CD14-positive monocyte (primary cell): ENCODE measurements at regions not wholly inside any gene's neighbourhood (a gene's known extent, or its start where the extent isn't known, plus 50 kb on each side); places are given as distances from the start of the nearest gene placed in this dataset.

ENCODE experiments used
- DNase-seq, 3 donors: peaks; one replicate each; pipeline ENCODE4 v3.0.0-alpha.2; 2011 to 2022
- H2AFZ ChIP-seq: 2 replicates; pipeline ENCODE4 v1.6.0; 2012; ENCODE audit warnings: mild to moderate bottlenecking, low read depth, low read length, inconsistent platforms; ENCODE audit not compliant: insufficient read depth, poor library complexity, severe bottlenecking
- H3K27ac ChIP-seq, 2 donors: 1 replicate in 1 of 2; 2 replicates in 1 of 2; pipeline ENCODE4 v1.5.1; 2012 to 2013; ENCODE audit warnings: low read length in 2 of 2, control low read depth in 1 of 2, inconsistent platforms in 1 of 2, low read depth in 1 of 2, mild to moderate bottlenecking in 1 of 2
- H3K27me3 ChIP-seq, 2 donors: one replicate each; pipeline versions ENCODE4 v1.6.0 to v1.6.1; 2011 to 2013; ENCODE audit warnings: low read length in 2 of 2; ENCODE audit not compliant: control insufficient read depth in 2 of 2, insufficient read depth in 2 of 2
- H3K36me3 ChIP-seq, 2 donors: replicated peaks in 1 of 2; 1 replicate in 1 of 2; 2 replicates in 1 of 2; pipeline versions ENCODE4 v1.5.1 to v1.6.1; 2012 to 2013; ENCODE audit warnings: low read length in 2 of 2, control low read depth in 1 of 2, inconsistent platforms in 1 of 2, mild to moderate bottlenecking in 1 of 2; ENCODE audit not compliant: insufficient read depth in 2 of 2, control insufficient read depth in 1 of 2
- H3K4me1 ChIP-seq, 2 donors: 1 replicate in 1 of 2; 2 replicates in 1 of 2; pipeline versions ENCODE4 v1.5.1 to v1.6.1; 2012 to 2013; ENCODE audit warnings: low read length in 2 of 2, control low read depth in 1 of 2, inconsistent platforms in 1 of 2, mild to moderate bottlenecking in 1 of 2, moderate library complexity in 1 of 2; ENCODE audit not compliant: insufficient read depth in 2 of 2, control insufficient read depth in 1 of 2
- H3K4me2 ChIP-seq: replicated peaks from 2 replicates; pipeline ENCODE3; 2012; ENCODE audit warnings: low read length, moderate library complexity, mild to moderate bottlenecking; ENCODE audit not compliant: poor library complexity, severe bottlenecking; ENCODE audit errors: extremely low read depth
- H3K4me3 ChIP-seq, 3 experiments: fragments of 200-600 bp in 1 of 3; sonication (generic) in 1 of 3; replicated peaks in 1 of 3; 1 replicate in 2 of 3; 2 replicates in 1 of 3; pipeline ENCODE4 v1.5.1; 2011 to 2013; ENCODE audit warnings: low read length in 3 of 3, mild to moderate bottlenecking in 3 of 3, control low read depth in 2 of 3, low read depth in 2 of 3, inconsistent platforms in 1 of 3, moderate library complexity in 1 of 3
- H3K79me2 ChIP-seq: 2 replicates; pipeline ENCODE4 v1.6.0; 2012; ENCODE audit warnings: mild to moderate bottlenecking, control low read depth, inconsistent platforms, low read length, moderate library complexity; ENCODE audit not compliant: insufficient read depth
- H3K9ac ChIP-seq: 2 replicates; pipeline ENCODE4 v1.6.0; 2017; ENCODE audit warnings: low read length, mild to moderate bottlenecking; ENCODE audit not compliant: insufficient read depth, poor library complexity, severe bottlenecking
- H3K9me3 ChIP-seq, 2 donors: replicated peaks in 1 of 2; 1 replicate in 1 of 2; 2 replicates in 1 of 2; pipeline versions ENCODE4 v1.5.1 to v1.6.1; 2012 to 2013; ENCODE audit warnings: low read length in 2 of 2, control low read depth in 1 of 2; ENCODE audit not compliant: control insufficient read depth in 1 of 2, insufficient read depth in 1 of 2
- H4K20me1 ChIP-seq: 2 replicates; pipeline ENCODE4 v1.6.0; 2012; ENCODE audit warnings: mild to moderate bottlenecking, low read length, control low read depth, moderate library complexity; ENCODE audit not compliant: insufficient read depth
- H3K27ac Mint-ChIP-seq, 7 donors: one replicate each; pipeline ENCODE4 v1.8.0; 2020; ENCODE audit warnings: mild to moderate bottlenecking in 7 of 7, mixed read lengths in 7 of 7, moderate library complexity in 6 of 7, inconsistent platforms in 2 of 7
- H3K27me3 Mint-ChIP-seq, 3 donors: one replicate each; pipeline ENCODE4 v1.8.0; 2021 to 2022; ENCODE audit warnings: low read depth in 3 of 3, mild to moderate bottlenecking in 3 of 3, mixed read lengths in 3 of 3, moderate library complexity in 3 of 3, inconsistent platforms in 1 of 3
- H3K36me3 Mint-ChIP-seq, 2 donors: one replicate each; pipeline ENCODE4 v1.8.0; 2020; ENCODE audit warnings: mixed read lengths in 2 of 2, inconsistent platforms in 1 of 2, mild to moderate bottlenecking in 1 of 2
- H3K4me1 Mint-ChIP-seq: one replicate; pipeline ENCODE4 v1.8.0; 2020; ENCODE audit warnings: mild to moderate bottlenecking, mixed read lengths
- H3K4me3 Mint-ChIP-seq, 2 donors: one replicate each; pipeline ENCODE4 v1.8.0; 2020; ENCODE audit warnings: mild to moderate bottlenecking in 2 of 2, mixed read lengths in 2 of 2, moderate library complexity in 1 of 2
- H3K9me3 Mint-ChIP-seq, 7 donors: one replicate each; pipeline ENCODE4 v1.8.0; 2020 to 2022; ENCODE audit warnings: mixed read lengths in 7 of 7, mild to moderate bottlenecking in 6 of 7, moderate library complexity in 6 of 7, inconsistent platforms in 2 of 7
- CTCF ChIP-seq: fragments of 200-600 bp; IDR thresholded peaks from one replicate; pipeline ENCODE4 v1.8.0; 2022; ENCODE audit warnings: antibody characterized with exemption, mild to moderate bottlenecking
- WGBS: methylation state at CpG from one replicate; pipeline ENCODE4 v1.1.5; 2013; ENCODE audit warnings: missing lambda C conversion rate; ENCODE audit not compliant: insufficient coverage; 5-methylcytosine and 5-hydroxymethylcytosine counted together
- intact Hi-C, 2 donors: fragments of 100-400 bp; cut with micrococcal nuclease; formaldehyde crosslinking; loops; one replicate each; pipeline versions ENCODE4 v1.15.0 to v1.15.1; 2023

- Mint-ChIP-seq H3K36me3 (no peaks in the 10 kb centered on the region), H3K9me3 (peaks cover 0 to 16% (median 9%) of the 10 kb centered on the region in 7 donors), H3K4me3 (no peak overlapping the region), H3K27ac (no peak overlapping the region), H3K4me1 (no peaks in the 10 kb centered on the region), H3K27me3 (no peaks in the 10 kb centered on the region)
- no CpG with 5 or more reads among the region's 3 CpGs for WGBS
- Histone ChIP-seq H3K4me3 (no peak overlapping the region), H3K79me2 (no peaks in the 10 kb centered on the region), H3K4me2 (no peak overlapping the region), H3K27me3 (no peaks in the 10 kb centered on the region), H3K9ac (no peak overlapping the region), H3K4me1 (no peaks in the 10 kb centered on the region), H3K36me3 (no peaks in the 10 kb centered on the region), H4K20me1 (no peaks in the 10 kb centered on the region), H2AFZ (no peak overlapping the region), H3K27ac (no peak overlapping the region), H3K9me3 (peaks cover 19 to 23% of the 10 kb centered on the region in 2 donors)
- TF ChIP-seq CTCF: no peak
- no peak for DNase-seq
- intact Hi-C loops: no loop called here
Observed at GRCh38 chr7:52211930-52212329, 823.5 kb upstream of the POM121L12 start.

- no peak for TF ChIP-seq CTCF
- no peak overlapping the region for H2AFZ ChIP-seq
Observed at GRCh38 chr7:52209614-52210013, 825.8 kb upstream of the POM121L12 start.

More at GRCh38 chr7:52209614-52210013, 825.8 kb upstream of the POM121L12 start:
- H3K79me2 ChIP-seq: no peaks in the 10 kb centered on the region
- no peak overlapping the region for H3K4me2 ChIP-seq
- H3K9me3 ChIP-seq: peaks cover 19 to 23% of the 10 kb centered on the region in 2 donors
- no CpG with 5 or more reads among the region's 2 CpGs for WGBS
- no peaks in the 10 kb centered on the region for H3K27me3 ChIP-seq
- DNase-seq: no peak
- no peak overlapping the region for H3K27ac ChIP-seq
- no peak overlapping the region for H3K4me3 ChIP-seq
- H3K36me3 Mint-ChIP-seq: no peaks in the 10 kb centered on the region
- no peaks in the 10 kb centered on the region for H3K4me1 Mint-ChIP-seq
- H3K36me3 ChIP-seq: no peaks in the 10 kb centered on the region
- no peaks in the 10 kb centered on the region for H3K4me1 ChIP-seq
- H3K9ac ChIP-seq: no peak overlapping the region
- H3K9me3 Mint-ChIP-seq: peaks cover 0 to 15% (median 5%) of the 10 kb centered on the region in 7 donors
- no peaks in the 10 kb centered on the region for H4K20me1 ChIP-seq
- H3K27me3 Mint-ChIP-seq: no peaks in the 10 kb centered on the region
- no peak overlapping the region for H3K27ac Mint-ChIP-seq
- no peak overlapping the region for H3K4me3 Mint-ChIP-seq
- intact Hi-C loops: no loop called here
